HUES48 (cell line): ENCODE measurements at regions not wholly inside any gene's neighbourhood (a gene's known extent, or its start where the extent isn't known, plus 50 kb on each side); places are given as distances from the start of the nearest gene placed in this dataset.
"Not testable (repeated sequence)": the region's sequence is repeated elsewhere in the genome, so short reads cannot be mapped to it uniquely, and the experiment has no call there.

Experiments used
- H3K27ac ChIP-seq: one replicate; pipeline ENCODE4 v1.7.0; 2013; ENCODE audit warnings: low read depth, low read length, inconsistent platforms
- H3K27me3 ChIP-seq: 2 replicates; pipeline ENCODE4 v1.6.1; 2013; ENCODE audit warnings: mild to moderate bottlenecking, low read length; ENCODE audit not compliant: control insufficient read depth, insufficient read depth
- H3K36me3 ChIP-seq: 2 replicates; pipeline ENCODE4 v1.6.1; 2013; ENCODE audit warnings: low read length; ENCODE audit not compliant: control insufficient read depth, insufficient read depth
- H3K4me1 ChIP-seq: 2 replicates; pipeline ENCODE4 v1.6.1; 2013; ENCODE audit warnings: mild to moderate bottlenecking, low read length; ENCODE audit not compliant: control insufficient read depth, insufficient read depth
- H3K4me3 ChIP-seq: 2 replicates; pipeline ENCODE4 v1.5.1; 2013; ENCODE audit warnings: mild to moderate bottlenecking, low read depth, low read length
- H3K9ac ChIP-seq: 2 replicates; pipeline ENCODE4 v1.6.1; 2013; ENCODE audit warnings: mild to moderate bottlenecking, low read depth, low read length, moderate library complexity
- H3K9me3 ChIP-seq: 2 replicates; pipeline ENCODE4 v1.6.1; 2013; ENCODE audit warnings: low read length; ENCODE audit not compliant: control insufficient read depth, insufficient read depth

GRCh38 chr4:25981749-25982148 is 67.7 kb downstream of the SMIM20 start:
- no peak overlapping the region for H3K4me3 ChIP-seq
- no peak overlapping the region for H3K27ac ChIP-seq
- H3K27me3 ChIP-seq = no peaks in the 10 kb centered on the region
- H3K4me1 ChIP-seq = peaks cover 11% of the 10 kb centered on the region
- H3K9me3 ChIP-seq = no peaks in the 10 kb centered on the region
- no peak overlapping the region for H3K9ac ChIP-seq
- no peaks in the 10 kb centered on the region for H3K36me3 ChIP-seq

- Histone ChIP-seq H3K27me3 (no peaks in the 10 kb centered on the region), H3K36me3 (no peaks in the 10 kb centered on the region), H3K27ac (no peak overlapping the region), H3K9me3 (no peaks in the 10 kb centered on the region), H3K4me1 (peaks cover 9% of the 10 kb centered on the region), H3K9ac (no peak overlapping the region), H3K4me3 (no peak overlapping the region)
Observed at GRCh38 chr4:25982962-25983361, 68.9 kb downstream of the SMIM20 start.

GRCh38 chr4:25984266-25984665 is 70.2 kb downstream of the SMIM20 start:
- Histone ChIP-seq H3K9ac (no peak overlapping the region), H3K36me3 (no peaks in the 10 kb centered on the region), H3K27me3 (no peaks in the 10 kb centered on the region)

GRCh38 chr4:25984796-25985195 is 70.8 kb downstream of the SMIM20 start:
- H3K4me1 ChIP-seq = 0 out of 2 replicates have a peak, but pooled peaks cover 3% of the 10 kb centered on the region
- no peak overlapping the region for H3K27ac ChIP-seq
- H3K27me3 ChIP-seq = no peaks in the 10 kb centered on the region
- H3K9ac ChIP-seq = no peak overlapping the region
- H3K4me3 ChIP-seq = no peak overlapping the region
- no peaks in the 10 kb centered on the region for H3K36me3 ChIP-seq
- no peaks in the 10 kb centered on the region for H3K9me3 ChIP-seq

More at GRCh38 chr4:25984266-25984665, 70.2 kb downstream of the SMIM20 start:
- Histone ChIP-seq H3K4me1 (0 out of 2 replicates have a peak, but pooled peaks cover 3% of the 10 kb centered on the region), H3K9me3 (no peaks in the 10 kb centered on the region), H3K4me3 (no peak overlapping the region), H3K27ac (no peak overlapping the region)

DNA sequence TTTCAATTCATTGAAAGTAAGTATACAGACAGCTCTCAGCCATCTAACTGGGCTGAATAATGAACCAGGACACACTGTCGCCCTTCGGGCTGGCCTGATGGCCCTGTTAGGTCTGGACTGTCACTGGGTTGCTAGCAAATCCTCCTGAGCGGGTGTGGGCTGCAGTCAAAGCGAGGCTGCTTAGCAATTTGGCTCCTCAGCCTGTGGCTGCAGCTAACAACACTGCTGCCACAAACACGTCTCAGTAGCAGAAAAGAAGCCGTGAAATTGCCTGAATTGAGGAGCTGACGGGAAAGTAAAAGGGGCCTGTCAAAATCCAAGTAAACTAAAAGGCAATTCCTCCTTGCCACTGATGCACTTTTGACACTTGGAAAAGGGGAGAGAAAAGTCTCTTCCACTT is 72.8 kb downstream of the SMIM20 start:
- no peak overlapping the region for H3K9ac ChIP-seq
- no peak overlapping the region for H3K27ac ChIP-seq
- H3K36me3 ChIP-seq = no peaks in the 10 kb centered on the region
- H3K4me1 ChIP-seq = 0 out of 2 replicates have a peak, but pooled peaks cover 3% of the 10 kb centered on the region
- no peak overlapping the region for H3K4me3 ChIP-seq
- no peaks in the 10 kb centered on the region for H3K9me3 ChIP-seq
- H3K27me3 ChIP-seq = no peaks in the 10 kb centered on the region

- H3K4me1 ChIP-seq = peaks cover 16% of the 10 kb centered on the region
- no peak overlapping the region for H3K4me3 ChIP-seq
- H3K27me3 ChIP-seq = no peaks in the 10 kb centered on the region
Observed at GRCh38 chr4:25991340-25991739, 77.3 kb downstream of the SMIM20 start.

DNA sequence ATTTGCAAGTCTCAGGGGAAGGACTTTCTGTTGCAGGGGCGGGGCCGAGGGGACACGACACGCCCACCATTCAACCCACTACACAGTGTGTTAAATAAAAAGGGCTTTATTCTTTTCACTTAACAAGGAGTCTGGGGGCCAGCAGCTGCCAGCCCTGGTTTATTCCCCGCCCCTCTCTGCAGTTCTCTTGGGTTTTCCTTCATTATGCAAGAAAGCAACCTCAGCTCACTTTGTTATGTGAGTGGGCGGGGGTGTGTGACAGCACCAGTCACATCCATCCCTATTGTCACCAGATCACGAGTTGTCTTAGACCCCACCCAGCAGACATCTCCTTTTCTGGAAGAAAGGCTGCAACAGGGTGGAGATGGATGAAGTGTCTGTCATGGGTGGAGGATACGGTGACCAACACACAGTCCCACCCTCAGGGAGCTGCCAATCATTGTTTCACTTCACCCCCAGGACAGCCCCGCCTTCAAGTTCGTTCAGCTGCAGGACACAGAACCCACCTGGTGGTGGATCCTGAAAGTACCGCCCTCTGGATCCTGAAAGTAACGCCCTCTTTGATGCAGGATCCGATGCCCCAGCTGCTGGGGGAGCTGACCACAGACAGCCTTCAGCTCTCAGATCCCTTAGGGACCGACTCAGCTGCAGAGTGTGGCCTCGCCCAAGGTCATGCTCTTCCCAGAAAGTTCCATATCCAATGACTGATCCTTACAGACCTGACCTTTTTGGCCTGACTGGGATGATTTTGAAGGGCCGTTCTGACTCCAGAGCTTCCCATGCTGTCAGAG is 79.6 kb downstream of the SMIM20 start:
- H3K9me3 ChIP-seq = no peaks in the 10 kb centered on the region
- H3K36me3 ChIP-seq = no peaks in the 10 kb centered on the region
- H3K4me1 ChIP-seq = peaks cover 14% of the 10 kb centered on the region
- H3K4me3 ChIP-seq = peak overlapping the region; percentile 14
- H3K9ac ChIP-seq = 0 out of 2 replicates have a peak overlapping the region, but pooled peaks have one; percentile 9
- H3K27me3 ChIP-seq = no peaks in the 10 kb centered on the region
- peak overlapping the region; percentile 90 for H3K27ac ChIP-seq

More at GRCh38 chr4:25991340-25991739, 77.3 kb downstream of the SMIM20 start:
- Histone ChIP-seq H3K9me3 (no peaks in the 10 kb centered on the region), H3K27ac (no peak overlapping the region), H3K36me3 (no peaks in the 10 kb centered on the region), H3K9ac (no peak overlapping the region)

DNA sequence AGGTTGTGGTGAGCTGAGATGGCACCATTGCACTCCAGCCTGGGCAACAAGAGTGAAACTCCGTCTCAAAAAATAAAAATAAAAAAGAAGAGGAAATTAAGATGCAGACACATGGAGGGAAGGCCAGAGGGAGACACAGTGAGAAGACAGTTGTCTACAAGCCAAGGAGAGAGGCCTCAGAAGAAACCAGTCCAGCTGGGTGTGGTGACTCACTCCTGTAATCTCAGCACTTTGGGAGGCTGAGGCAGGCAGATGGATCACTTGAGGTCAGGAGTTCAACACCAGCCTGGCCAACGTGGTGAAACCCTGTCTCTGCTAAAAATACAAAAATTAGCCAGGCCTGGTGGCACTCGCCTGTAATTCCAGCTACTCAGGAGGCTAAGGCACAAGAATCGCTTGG is 80.6 kb downstream of the SMIM20 start:
- H3K9ac ChIP-seq, H3K9me3 ChIP-seq, H3K36me3 ChIP-seq, H3K4me3 ChIP-seq, H3K27ac ChIP-seq, H3K27me3 ChIP-seq: not testable (repeated sequence)
- H3K4me1 ChIP-seq = peaks cover 14% of the 10 kb centered on the region

GRCh38 chr4:26000274-26000950 is 86.4 kb downstream of the SMIM20 start:
- H3K27ac ChIP-seq = peak overlapping the region; percentile 32
- no peak overlapping the region for H3K4me3 ChIP-seq
- H3K9me3 ChIP-seq = no peaks in the 10 kb centered on the region
- H3K36me3 ChIP-seq = no peaks in the 10 kb centered on the region
- H3K9ac ChIP-seq = no peak overlapping the region
- no peaks in the 10 kb centered on the region for H3K27me3 ChIP-seq
- peaks cover 4% of the 10 kb centered on the region; the same call in 1 of the 2 replicates for H3K4me1 ChIP-seq

DNA sequence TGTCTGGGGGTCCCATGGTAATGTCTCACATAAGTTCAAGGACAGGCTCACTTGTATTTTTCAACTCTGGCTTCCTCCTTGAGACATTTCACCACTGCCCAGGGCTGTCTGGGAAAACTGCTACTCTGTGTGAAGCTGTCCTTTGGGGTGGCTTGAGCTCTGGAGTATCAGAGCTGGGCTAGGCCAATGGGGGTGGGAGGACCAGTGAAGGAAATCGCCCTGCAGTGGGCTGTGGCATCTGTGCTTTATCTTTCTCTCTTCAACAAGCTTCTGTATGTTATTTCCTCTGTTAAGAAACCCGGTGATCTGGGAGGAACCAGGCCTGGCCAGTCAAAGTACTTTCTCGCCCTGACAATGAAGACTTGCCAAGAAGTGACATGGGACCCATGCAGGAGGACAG is 87.4 kb downstream of the SMIM20 start:
- Histone ChIP-seq H3K4me1 (peaks cover 4% of the 10 kb centered on the region; the same call in 1 of the 2 replicates), H3K27me3 (no peaks in the 10 kb centered on the region), H3K36me3 (no peaks in the 10 kb centered on the region), H3K27ac (no peak overlapping the region), H3K9ac (no peak overlapping the region), H3K4me3 (no peak overlapping the region), H3K9me3 (no peaks in the 10 kb centered on the region)

GRCh38 chr4:26001816-26002215 is 87.8 kb downstream of the SMIM20 start:
- Histone ChIP-seq H3K9ac (no peak overlapping the region), H3K36me3 (no peaks in the 10 kb centered on the region), H3K27me3 (no peaks in the 10 kb centered on the region), H3K4me3 (no peak overlapping the region), H3K9me3 (no peaks in the 10 kb centered on the region), H3K27ac (no peak overlapping the region), H3K4me1 (peaks cover 4% of the 10 kb centered on the region; the same call in 1 of the 2 replicates)
